OCI-M2 (cell line): ENCODE measurements at regions not wholly inside any gene's neighbourhood (a gene's known extent, or its start where the extent isn't known, plus 50 kb on each side); places are given as distances from the start of the nearest gene placed in this dataset.
"Not testable (repeated sequence)": the region's sequence is repeated elsewhere in the genome, so short reads cannot be mapped to it uniquely, and the experiment has no call there.

ENCODE experiments used
- DNase-seq: peaks from one replicate; lab custom pipeline; 2025; ENCODE audit not compliant: unreplicated experiment; lab: John Stamatoyannopoulos, UW

DNA sequence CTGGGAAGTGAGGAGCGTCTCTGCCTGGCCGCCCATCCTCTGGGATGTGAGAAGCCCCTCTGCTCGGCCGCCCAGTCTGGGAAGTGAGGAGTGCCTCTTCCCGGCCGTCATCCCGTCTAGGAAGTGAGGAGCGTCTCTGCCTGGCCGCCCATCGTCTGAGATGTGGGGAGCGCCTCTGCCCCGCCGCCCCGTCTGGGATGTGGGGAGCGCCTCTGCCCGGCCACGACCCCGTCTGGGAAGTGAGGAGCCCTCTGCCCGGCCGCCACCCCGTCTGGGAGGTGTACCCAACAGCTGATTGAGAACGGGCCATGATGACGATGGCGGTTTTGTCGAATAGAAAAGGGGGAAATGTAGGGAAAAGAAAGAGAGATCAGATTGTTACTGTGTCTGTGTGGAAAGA is 173.9 kb upstream of the PRSS1 start:
- not testable (repeated sequence) for DNase-seq

- DNase-seq, result no peak
Observed at GRCh38 chr7:142571581-142571980, 177.7 kb upstream of the PRSS1 start.

DNA sequence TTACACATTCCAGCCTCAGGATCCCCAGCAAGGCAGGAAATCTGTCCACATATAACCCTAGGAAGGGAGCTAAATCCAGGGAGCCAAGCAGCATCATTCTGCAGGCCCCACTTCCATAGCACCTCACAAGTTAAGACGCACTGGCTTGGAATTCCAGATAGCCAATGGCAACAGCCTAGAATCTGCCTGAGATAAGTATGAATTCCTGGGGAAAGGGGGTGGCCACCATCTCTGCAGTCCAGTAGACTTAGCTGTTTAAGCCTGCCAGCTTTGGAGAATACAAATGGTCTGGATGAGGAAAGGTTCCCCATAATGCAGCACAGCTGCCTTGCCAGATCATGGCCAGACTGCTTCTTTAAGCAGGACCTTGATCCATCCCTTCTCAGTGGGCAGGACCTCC is 179.4 kb upstream of the PRSS1 start:
- no peak for DNase-seq

DNA sequence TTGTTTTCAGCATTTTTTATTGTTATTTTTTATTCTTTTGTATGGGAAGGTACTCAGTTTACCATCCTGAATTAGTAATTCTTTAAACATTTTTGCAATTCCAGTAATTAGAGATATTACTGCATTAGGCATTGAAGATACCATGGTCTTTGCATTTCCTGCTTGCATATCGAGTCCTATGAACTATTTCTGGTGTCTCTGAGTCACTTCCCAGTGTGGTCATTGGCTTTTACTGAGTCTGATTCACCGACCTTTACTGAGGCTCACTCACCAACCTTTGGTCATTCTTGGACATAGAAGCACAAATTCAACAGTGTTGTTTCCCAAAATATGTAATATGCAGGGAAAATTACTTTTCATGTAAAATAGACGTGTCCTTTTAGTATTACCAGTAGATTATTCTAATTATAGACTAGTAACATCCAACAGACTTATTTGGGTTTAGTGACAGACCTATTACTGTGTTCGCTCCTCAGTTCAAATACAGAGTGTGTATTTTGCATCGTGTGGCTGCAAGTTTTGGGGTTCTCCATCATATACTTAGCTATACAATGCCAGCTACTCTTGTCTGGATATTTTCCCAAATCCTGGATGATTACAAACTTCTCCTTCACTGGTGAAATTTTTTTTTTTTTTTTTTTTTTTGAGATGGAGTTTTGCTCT is 180.7 kb upstream of the PRSS1 start:
- DNase-seq, result no peak

DNA sequence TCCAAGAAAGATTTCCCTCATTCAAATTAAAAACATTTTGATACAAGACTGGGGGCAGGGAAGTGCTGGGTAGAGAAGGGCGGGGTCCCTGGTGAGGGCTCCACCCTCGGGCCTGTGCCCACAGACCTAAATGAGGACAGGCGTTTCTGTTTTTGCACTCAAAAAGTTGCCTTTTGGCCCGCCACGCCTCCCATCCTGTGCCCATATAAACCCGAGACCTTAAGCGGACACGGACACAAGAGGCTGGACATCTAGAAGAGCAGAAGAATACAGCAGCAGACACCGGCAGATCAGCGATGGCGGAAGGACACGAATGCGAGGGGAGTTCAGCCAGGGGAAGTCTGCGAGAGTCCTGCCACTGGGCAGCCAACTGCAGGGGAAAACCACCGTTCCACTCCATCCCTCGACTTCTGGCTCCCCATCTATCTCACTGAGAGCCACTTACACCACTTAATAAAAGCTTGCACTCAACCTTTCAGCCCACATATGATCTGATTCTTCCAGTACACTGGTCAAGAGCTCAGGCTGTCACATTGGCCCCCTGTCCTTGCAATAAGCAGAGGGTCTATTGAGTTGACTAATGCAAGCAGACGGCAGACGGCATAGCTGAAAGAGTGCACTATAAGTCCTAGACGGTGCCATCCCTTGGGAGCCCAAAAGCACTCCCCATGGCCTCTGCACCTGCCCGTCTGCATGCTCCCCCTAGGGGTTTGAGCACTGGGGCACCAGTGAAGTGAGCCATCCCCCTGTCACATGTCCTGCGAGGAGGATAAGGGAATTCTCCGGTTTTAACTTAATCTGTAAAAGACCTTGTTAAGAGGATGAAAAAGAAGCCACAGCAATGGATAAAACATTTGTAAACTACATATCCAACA is 181.8 kb upstream of the PRSS1 start:
- DNase-seq, result no peak

DNA sequence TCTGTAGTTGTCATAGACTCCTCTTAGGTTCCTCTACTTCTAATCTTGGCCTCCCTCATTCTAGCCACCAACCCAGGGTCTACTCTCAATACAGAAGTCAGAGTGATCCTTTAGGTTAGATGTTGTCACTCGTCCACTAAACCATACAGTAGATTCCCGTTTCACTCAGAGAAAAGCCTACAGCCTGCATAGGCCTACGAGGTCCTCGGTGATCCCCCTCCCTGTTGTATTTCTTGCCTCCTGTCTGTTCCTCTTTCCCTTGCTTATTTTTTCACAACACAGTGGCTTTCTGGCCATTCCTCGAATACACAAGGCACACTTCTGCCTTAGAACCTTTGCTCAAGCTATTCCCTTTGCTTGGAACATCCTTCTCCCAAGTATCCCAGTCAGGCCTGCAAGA is 183.0 kb upstream of the PRSS1 start:
- DNase-seq, result no peak

GRCh38 chr7:142564125-142564524 is 185.1 kb upstream of the PRSS1 start:
- DNase-seq, result not testable (repeated sequence)

DNA sequence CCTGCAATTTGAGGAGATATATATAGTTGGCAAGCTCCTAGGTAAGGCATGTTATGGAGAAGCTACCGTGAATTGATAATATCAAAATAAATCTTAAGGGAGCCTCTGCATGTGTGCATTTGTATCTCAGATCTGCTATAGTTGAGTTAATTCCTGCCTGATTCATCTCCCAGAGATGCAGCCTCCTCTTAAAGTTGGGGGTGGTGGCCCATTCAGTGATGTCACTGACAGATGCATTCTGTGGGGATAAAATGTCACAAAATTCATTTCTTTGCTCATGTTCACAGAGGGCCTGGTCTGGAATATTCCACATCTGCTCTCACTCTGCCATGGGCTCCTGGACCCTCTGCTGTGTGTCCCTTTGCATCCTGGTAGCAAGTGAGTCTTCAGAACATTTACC is 185.8 kb upstream of the PRSS1 start:
- DNase-seq, result no peak

DNA sequence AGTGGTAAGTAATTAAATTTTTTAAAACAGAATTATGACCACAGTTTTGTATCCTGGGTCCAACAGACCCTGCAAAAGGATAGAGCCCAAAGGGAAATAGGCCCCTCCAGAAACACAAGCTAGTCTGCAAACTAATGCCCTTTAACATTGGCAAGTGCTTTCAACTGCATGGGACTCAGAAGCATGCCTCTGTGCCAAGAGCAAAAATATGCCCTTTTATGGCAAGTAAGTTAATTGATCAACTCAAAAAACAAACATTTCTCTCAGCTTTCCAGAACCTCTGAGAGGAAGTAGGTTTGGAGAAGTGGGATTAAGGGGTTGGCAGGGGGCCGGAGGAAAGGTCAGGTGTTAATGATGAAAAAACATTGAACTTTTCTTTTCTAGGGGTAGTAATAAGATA is 186.6 kb upstream of the PRSS1 start:
- DNase-seq, result no peak

- not testable (repeated sequence) for DNase-seq
Observed at GRCh38 chr7:142561396-142561795, 187.9 kb upstream of the PRSS1 start.

GRCh38 chr7:142560770-142561169 is 188.5 kb upstream of the PRSS1 start:
- not testable (repeated sequence) for DNase-seq

DNA sequence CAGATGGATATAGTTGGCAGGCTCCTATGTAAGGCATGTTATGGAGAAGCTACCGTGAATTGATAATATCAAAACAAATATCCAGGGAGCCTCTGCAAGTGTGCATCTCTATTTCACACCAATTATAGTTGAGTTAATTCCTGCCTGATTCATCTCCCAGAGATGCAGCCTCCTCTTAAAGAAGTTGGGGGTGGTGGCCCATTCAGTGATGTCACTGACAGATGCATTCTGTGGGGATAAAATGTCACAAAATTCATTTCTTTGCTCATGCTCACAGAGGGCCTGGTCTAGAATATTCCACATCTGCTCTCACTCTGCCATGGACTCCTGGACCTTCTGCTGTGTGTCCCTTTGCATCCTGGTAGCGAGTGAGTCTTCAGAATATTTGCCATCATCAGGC is 189.1 kb upstream of the PRSS1 start:
- no peak for DNase-seq

DNA sequence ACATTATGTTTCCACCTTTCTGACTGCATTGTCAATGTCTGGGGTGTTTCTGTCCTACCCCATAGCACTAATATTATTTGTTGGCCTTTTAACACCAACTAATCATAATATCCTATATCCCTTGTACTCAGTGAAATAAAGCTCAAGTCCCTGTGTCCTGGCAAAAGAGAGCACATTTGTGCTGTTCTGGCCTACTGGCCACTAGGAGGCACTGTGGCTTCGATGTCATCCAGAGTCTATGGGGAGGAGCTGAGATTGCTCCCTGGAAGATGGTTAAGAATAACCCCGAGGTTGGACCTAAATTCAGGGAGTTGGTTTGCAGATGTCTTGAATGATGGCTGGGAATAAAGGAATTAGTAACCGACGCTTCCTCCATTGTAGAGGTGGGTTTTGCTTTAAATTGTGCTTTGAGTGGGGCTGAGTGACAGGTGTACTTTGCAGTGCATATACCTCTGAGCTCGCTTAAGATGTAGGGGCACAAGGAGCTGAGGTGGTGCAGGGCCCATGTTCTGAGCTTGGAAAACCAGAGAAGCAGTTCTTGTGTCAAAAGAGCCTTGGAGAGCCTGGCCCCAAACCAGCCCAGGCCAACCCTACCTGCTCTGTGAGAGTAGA is 191.2 kb upstream of the PRSS1 start:
- DNase-seq, result no peak

GRCh38 chr7:142556740-142557139 is 192.5 kb upstream of the PRSS1 start:
- no peak for DNase-seq

- no peak for DNase-seq
Observed at GRCh38 chr7:142554560-142555532, 194.4 kb upstream of the PRSS1 start.

DNA sequence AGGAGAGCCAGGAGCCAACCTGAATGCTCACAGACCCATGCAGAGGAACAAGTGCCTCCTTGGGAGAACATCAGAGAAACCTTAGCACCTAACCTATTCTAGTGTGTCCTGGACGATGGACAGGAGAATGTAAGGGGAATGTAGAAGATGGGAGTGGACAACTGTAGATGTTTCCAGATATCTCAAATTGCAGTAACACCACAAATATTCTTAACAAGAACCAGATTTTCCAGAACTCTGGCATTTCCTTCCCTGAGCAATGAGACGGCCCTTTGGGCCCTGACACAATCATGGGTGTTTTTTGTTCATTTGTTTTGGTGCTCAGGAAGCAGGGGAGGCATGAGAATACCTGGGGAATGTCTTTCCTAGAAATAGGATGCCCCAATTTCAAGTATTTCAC is 196.1 kb upstream of the PRSS1 start:
- no peak for DNase-seq

GRCh38 chr7:142548978-142549377 is 200.3 kb upstream of the PRSS1 start:
- no peak for DNase-seq

- no peak for DNase-seq
Observed at GRCh38 chr7:142546452-142546851, 202.8 kb upstream of the PRSS1 start.

GRCh38 chr7:142542942-142543341 is 206.3 kb upstream of the PRSS1 start:
- no peak for DNase-seq

DNA sequence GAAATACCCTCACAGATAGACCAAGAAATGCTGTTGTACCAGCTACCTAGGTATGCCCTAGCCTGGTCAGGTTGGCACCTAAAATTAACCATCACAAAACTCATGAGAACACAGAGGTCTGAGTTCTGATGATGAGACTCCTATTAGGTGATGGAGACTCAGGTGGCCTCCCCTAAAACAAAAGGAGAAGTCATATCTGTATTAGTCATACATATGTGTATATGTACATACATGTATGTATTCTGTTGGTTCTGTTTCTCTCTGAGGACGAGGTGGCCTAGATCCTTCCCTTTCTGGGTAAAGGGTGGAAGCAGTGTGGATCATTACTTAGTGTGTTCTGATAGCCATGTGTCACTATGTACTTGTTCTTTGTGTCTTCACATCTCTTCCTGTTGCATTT is 207.2 kb upstream of the PRSS1 start:
- no peak for DNase-seq

DNA sequence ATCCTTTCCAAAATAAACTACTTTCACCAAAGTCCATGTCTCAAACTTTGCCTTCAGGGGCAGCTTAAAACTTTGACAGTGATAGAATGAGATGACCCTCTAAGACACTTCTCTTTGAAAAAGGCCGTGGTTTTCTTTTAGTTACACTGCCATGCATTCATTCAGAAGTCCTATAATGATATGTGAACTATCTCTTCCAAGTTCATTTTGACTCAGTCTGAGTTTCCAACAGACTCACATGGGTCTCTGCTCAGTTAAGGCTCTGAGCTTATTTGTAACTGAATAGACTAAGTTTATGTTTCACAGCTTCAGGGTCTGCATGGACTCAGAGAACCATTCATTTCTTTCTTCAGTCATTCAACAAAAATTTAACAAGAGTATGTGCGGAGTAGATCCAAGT is 208.9 kb upstream of the PRSS1 start:
- DNase-seq, result no peak
